ENCODE measurements at regions not wholly inside any gene's neighbourhood (a gene's known extent, or its start where the extent isn't known, plus 50 kb on each side); places are given as distances from the start of the nearest gene placed in this dataset.

- Histone ChIP-seq H3K18ac (ENCODE audit: insufficient read length, low read depth, low read length) (peak overlapping the region; percentile 67), H2BK120ac (ENCODE audit: low read depth, low read length, poor library complexity, severe bottlenecking) (no peak overlapping the region), H4K91ac (ENCODE audit: insufficient read length, low read depth, low read length) (no peak overlapping the region), H2AFZ (ENCODE audit: low read length) (no peak overlapping the region), H3K4me2 (ENCODE audit: insufficient read depth, insufficient read length, low read length) (no peak overlapping the region), H3K23ac (ENCODE audit: insufficient read length, low read depth, low read length) (no peak overlapping the region), H3K27ac (ENCODE audit: insufficient read length, low read depth, low read length) (peak overlapping the region; percentile 12), H2AK5ac (ENCODE audit: insufficient read length, low read length) (no peak overlapping the region), H3T11ph (ENCODE audit: low read length) (no peak overlapping the region), H3K4ac (ENCODE audit: low read depth, low read length) (no peak overlapping the region), H3K4me1 (ENCODE audit: insufficient read depth, low read length) (peaks cover 3% of the 10 kb centered on the region; the same call in 1 of the 2 replicates), H3K56ac (ENCODE audit: insufficient read length, low read depth, low read length) (no peak overlapping the region), H2BK5ac (ENCODE audit: insufficient read length, low read length) (no peak overlapping the region), H4K5ac (ENCODE audit: insufficient read length, low read depth, low read length) (no peak overlapping the region), H3K27me3 (ENCODE audit: insufficient read depth, low read length) (no peaks in the 10 kb centered on the region), H3K23me2 (ENCODE audit: insufficient read length, low read depth, low read length, poor library complexity, severe bottlenecking) (no peaks in the 10 kb centered on the region), H2BK12ac (ENCODE audit: insufficient read length, low read depth, low read length) (no peak overlapping the region), H4K20me1 (ENCODE audit: control insufficient read depth, insufficient read depth, insufficient read length) (no peaks in the 10 kb centered on the region), H3K14ac (ENCODE audit: insufficient read depth, low read length) (peak overlapping the region; percentile 37; the same call in 1 of the 2 replicates), H3K79me1 (ENCODE audit: insufficient read depth, low read depth, low read length, poor library complexity, severe bottlenecking) (no peaks in the 10 kb centered on the region), H3K79me2 (ENCODE audit: insufficient read depth, low read length) (no peaks in the 10 kb centered on the region), H4K8ac (replicated peaks; ENCODE audit: insufficient read length, low read depth, low read length) (no peak overlapping the region), H3K9me3 (ENCODE audit: control insufficient read depth, low read depth, low read length) (no peaks in the 10 kb centered on the region), H3K9ac (ENCODE audit: extremely low read depth, insufficient read length, low read length) (no peak overlapping the region), H2BK20ac (ENCODE audit: low read depth, low read length, poor library complexity, severe bottlenecking) (no peak overlapping the region), H2BK15ac (ENCODE audit: low read depth, low read length) (no peak overlapping the region)
- peak; percentile 91 for DNase-seq
- peak; percentile 36; the same call in 2 of the 3 replicates for TF ChIP-seq CTCF (conservative IDR thresholded peaks at IDR 0.05)
- WGBS (ENCODE audit: extremely low coverage, insufficient read length, low lambda C conversion rate), result no CpG with 5 or more reads among the region's 14 CpGs
- peaks cover 8 to 11% of the 10 kb centered on the region in 2 experiments; a peak in 3 of 5 replicates for H3K9me3 Mint-ChIP-seq
- peak overlapping the region; percentile 91 to 96 (median 92); a peak in 6 of 7 replicates for H3K27ac Mint-ChIP-seq
- H3K36me3 Mint-ChIP-seq (ENCODE audit: insufficient read depth in 1 of 3, low read depth in 3 of 3), result peaks cover 1 to 20% (median 2%) of the 10 kb centered on the region in 3 experiments; a peak in 4 of 7 replicates
- H3K27me3 Mint-ChIP-seq (ENCODE audit: low read depth), result no peaks in the 10 kb centered on the region
- no peak overlapping the region; a peak in 1 of 5 replicates for H3K4me3 Mint-ChIP-seq
- peaks cover 57 to 62% of the 10 kb centered on the region in 2 experiments for H3K4me1 Mint-ChIP-seq
Observed at GRCh38 chr21:39029900-39030884, 153.1 kb downstream of the PSMG1 start.
